ENCODE measurements at regions not wholly inside any gene's neighbourhood (a gene's known extent, or its start where the extent isn't known, plus 50 kb on each side); places are given as distances from the start of the nearest gene placed in this dataset.

DNA sequence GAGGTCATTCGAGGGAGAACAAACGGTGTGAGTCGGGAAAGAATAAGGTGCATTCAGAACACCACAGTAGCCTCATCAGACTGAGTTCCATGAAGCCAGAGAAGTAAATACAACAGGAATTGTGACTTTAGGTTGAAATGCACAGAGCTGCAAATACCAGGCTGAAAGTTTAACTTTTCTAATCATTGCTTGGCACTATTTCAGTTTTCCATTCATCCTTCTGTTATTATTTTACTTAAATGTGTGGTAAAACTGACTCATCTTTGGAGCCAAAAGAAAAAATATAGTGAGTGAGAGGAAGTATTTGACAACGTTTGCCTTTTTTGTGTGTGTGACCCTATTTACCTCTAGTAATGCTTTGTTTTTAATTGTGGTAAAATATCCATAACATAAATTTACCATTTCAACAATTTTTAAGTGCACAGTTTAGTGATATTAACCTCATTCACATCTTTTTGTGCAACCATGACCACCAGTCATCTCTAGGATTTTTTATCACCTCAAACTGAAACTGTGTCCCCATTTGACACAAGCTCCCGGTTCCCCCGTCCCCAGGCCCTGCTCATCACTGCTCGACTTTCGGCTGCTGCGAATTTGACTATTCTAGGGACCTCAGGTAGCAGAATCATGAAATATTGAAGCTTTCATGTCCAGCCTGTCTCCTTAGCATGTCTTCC, 166.8 kb downstream of the HSD17B3 start (continued):
- no peak for TF ChIP-seq CHD7 (IDR thresholded peaks at IDR 0.05; ENCODE audit: insufficient replicate concordance, low read length)
- TF ChIP-seq SUZ12 (IDR thresholded peaks at IDR 0.05; ENCODE audit: low read length) = no peak
- no peak for TF ChIP-seq SP2 (IDR thresholded peaks at IDR 0.05; ENCODE audit: low read length)
- TF ChIP-seq YY1 (IDR thresholded peaks at IDR 0.05; ENCODE audit: low read depth, low read length) = no peak
- TF ChIP-seq RAD21 (IDR thresholded peaks at IDR 0.05 in 1 of 2, conservative IDR thresholded peaks at IDR 0.05 in 1 of 2; ENCODE audit: low read depth in 2 of 2, low read length in 2 of 2) = no peak
